Embryonic facial prominence (tissue), 1 donor: ENCODE measurements at regions not wholly inside any gene's neighbourhood (a gene's known extent, or its start where the extent isn't known, plus 50 kb on each side); places are given as distances from the start of the nearest gene placed in this dataset.
"Not testable (repeated sequence)": the region's sequence is repeated elsewhere in the genome, so short reads cannot be mapped to it uniquely, and the experiment has no call there.

ENCODE experiments used
- DNase-seq: peaks from one replicate; pipeline ENCODE4 v3.0.0-alpha.2; 2016; ENCODE audit errors: extremely low spot score

GRCh38 chr3:43236008-43236407 lies 50.3 kb upstream of the SNRK start:
- no peak for DNase-seq

- DNase-seq = no peak
These were observed 53.3 kb upstream of the SNRK start for GRCh38 chr3:43233062-43233461.

- DNase-seq = no peak
These were observed 54.9 kb upstream of the SNRK start for GRCh38 chr3:43231276-43232000.

- DNase-seq = not testable (repeated sequence)
These were observed 56.5 kb upstream of the SNRK start for GRCh38 chr3:43229865-43230264.

- DNase-seq = not testable (repeated sequence)
These were observed 58.7 kb upstream of the SNRK start for GRCh38 chr3:43227685-43228084.

GRCh38 chr3:43224405-43225073 lies 61.8 kb upstream of the SNRK start:
- DNase-seq = no peak

- DNase-seq = no peak
These were observed 62.5 kb upstream of the SNRK start for GRCh38 chr3:43223670-43224364.

GRCh38 chr3:43222590-43222989 lies 63.8 kb upstream of the SNRK start:
- no peak for DNase-seq

- no peak for DNase-seq
These were observed 65.3 kb upstream of the SNRK start for GRCh38 chr3:43221076-43221475.

GRCh38 chr3:43219616-43220015 lies 66.7 kb upstream of the SNRK start:
- no peak for DNase-seq

- no peak for DNase-seq
These were observed 67.4 kb upstream of the SNRK start for GRCh38 chr3:43218921-43219320.

GRCh38 chr3:43218156-43218555 lies 68.2 kb upstream of the SNRK start:
- DNase-seq = no peak

- DNase-seq = no peak
These were observed 68.7 kb upstream of the SNRK start for GRCh38 chr3:43217633-43218032.

- DNase-seq = no peak
These were observed 69.1 kb upstream of the SNRK start for GRCh38 chr3:43217206-43217605.

GRCh38 chr3:43215663-43216275 lies 70.6 kb upstream of the SNRK start:
- DNase-seq = no peak

- no peak for DNase-seq
These were observed 71.2 kb upstream of the SNRK start for GRCh38 chr3:43215138-43215537.

- DNase-seq = no peak
These were observed 71.7 kb upstream of the SNRK start for GRCh38 chr3:43214616-43215015.

GRCh38 chr3:43213631-43214030 lies 72.7 kb upstream of the SNRK start:
- DNase-seq = no peak

- DNase-seq = no peak
These were observed 73.3 kb upstream of the SNRK start for GRCh38 chr3:43212914-43213611.

- no peak for DNase-seq
These were observed 74.7 kb upstream of the SNRK start for GRCh38 chr3:43211681-43212080.

- no peak for DNase-seq
These were observed 76.0 kb upstream of the SNRK start for GRCh38 chr3:43210049-43211027.
